NB4 (cell line): ENCODE measurements at regions not wholly inside any gene's neighbourhood (a gene's known extent, or its start where the extent isn't known, plus 50 kb on each side); places are given as distances from the start of the nearest gene placed in this dataset.

Experiments
- DNase-seq: peaks from one replicate; pipeline ENCODE4 v3.0.0; 2010; ENCODE audit warnings: low read depth
- H3K4me3 ChIP-seq: one replicate; pipeline ENCODE4 v1.5.1; 2011; ENCODE audit warnings: mild to moderate bottlenecking, low read depth, low read length, moderate library complexity
- MAX ChIP-seq: IDR thresholded peaks from 2 replicates; pipeline ENCODE4 v1.6.1; 2011; ENCODE audit warnings: low read depth, low read length
- MYC ChIP-seq: IDR thresholded peaks from 2 replicates; pipeline ENCODE4 v1.6.1; 2011; ENCODE audit warnings: low read depth, low read length
- POLR2A ChIP-seq: IDR thresholded peaks from 2 replicates; pipeline ENCODE4 v1.6.1; 2011; ENCODE audit warnings: mild to moderate bottlenecking; ENCODE audit not compliant: insufficient read length; ENCODE audit errors: extremely low read depth
- TF ChIP-seq, protein P1 (sequence below): IDR thresholded peaks from one replicate; pipeline ENCODE4 v1.5.1; 2012; ENCODE audit warnings: low read depth, low read length

GRCh38 chr2:196353717-196354116 is 182.3 kb upstream of the STK17B start:
- no peak for TF ChIP-seq MYC
- H3K4me3 ChIP-seq, result no peak overlapping the region

DNA sequence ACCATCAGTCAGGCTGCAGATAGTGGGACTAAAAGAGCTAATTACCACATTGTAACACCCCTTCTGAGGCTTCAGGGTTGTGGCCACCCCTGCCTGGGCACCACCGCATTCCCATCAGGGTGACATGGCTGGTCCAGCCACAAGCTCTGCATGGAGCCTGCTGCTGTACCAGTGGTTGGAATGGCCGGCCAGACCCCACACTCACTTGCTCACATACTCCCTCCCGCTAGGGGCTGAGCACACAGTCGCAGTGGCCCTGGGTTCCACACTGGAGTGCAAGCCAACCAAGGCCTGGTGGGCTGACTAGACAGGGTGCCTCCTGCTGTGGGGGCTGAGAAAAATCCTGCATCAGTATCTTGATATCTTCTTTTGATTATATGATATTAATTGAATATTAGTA is 182.8 kb upstream of the STK17B start:
- DNase-seq, result no peak
- no peak for TF ChIP-seq MAX
- TF ChIP-seq, protein P1, sequence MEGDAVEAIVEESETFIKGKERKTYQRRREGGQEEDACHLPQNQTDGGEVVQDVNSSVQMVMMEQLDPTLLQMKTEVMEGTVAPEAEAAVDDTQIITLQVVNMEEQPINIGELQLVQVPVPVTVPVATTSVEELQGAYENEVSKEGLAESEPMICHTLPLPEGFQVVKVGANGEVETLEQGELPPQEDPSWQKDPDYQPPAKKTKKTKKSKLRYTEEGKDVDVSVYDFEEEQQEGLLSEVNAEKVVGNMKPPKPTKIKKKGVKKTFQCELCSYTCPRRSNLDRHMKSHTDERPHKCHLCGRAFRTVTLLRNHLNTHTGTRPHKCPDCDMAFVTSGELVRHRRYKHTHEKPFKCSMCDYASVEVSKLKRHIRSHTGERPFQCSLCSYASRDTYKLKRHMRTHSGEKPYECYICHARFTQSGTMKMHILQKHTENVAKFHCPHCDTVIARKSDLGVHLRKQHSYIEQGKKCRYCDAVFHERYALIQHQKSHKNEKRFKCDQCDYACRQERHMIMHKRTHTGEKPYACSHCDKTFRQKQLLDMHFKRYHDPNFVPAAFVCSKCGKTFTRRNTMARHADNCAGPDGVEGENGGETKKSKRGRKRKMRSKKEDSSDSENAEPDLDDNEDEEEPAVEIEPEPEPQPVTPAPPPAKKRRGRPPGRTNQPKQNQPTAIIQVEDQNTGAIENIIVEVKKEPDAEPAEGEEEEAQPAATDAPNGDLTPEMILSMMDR, result no peak
- TF ChIP-seq MYC, result no peak
- H3K4me3 ChIP-seq, result no peak overlapping the region

More at GRCh38 chr2:196353717-196354116, 182.3 kb upstream of the STK17B start:
- DNase-seq, result no peak

DNA sequence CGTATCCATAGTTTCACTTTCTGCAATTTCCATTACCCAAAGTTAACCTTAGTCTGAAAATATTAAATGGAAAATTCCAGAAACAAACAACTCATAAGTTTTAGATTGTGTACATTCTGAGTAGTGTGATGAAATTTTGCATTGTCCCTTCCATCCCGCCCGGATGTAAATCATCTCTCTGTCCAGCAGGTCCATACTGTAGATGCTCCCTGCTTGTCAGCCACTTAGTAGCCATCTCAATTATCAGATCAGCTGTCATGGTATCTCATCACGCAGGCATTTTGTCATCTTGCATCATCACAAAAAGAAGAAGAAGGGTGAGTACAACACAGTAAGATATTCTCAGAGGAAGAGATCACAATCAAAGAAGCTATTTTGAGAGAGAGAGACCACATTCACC is 185.0 kb upstream of the STK17B start:
- H3K4me3 ChIP-seq, result no peak overlapping the region
- TF ChIP-seq MAX, result no peak
- TF ChIP-seq MYC, result no peak
- TF ChIP-seq, protein P1, result no peak
- TF ChIP-seq POLR2A, result no peak
- DNase-seq, result peak; percentile 21

DNA sequence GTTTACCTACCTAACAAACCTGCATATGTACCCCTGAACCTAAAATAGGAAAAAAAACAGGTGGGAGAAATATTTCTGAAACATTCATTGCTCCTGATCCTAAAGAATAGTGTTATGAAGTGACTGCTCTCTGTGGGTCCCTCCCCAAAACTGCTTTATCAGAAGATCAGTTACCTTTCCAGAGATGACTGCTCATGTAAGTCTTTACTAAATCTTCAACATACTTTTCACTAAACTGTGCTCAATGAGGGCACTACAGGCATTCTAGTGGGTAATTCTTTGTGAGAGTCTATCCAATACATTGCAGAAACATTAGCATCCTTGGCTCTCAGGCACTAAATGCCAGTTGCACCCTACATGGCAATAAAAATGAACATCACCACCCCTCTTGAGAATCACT is 189.3 kb upstream of the STK17B start:
- TF ChIP-seq, protein P1, result no peak
- TF ChIP-seq POLR2A (no peak), MAX (no peak), MYC (no peak)
- DNase-seq, result no peak

DNA sequence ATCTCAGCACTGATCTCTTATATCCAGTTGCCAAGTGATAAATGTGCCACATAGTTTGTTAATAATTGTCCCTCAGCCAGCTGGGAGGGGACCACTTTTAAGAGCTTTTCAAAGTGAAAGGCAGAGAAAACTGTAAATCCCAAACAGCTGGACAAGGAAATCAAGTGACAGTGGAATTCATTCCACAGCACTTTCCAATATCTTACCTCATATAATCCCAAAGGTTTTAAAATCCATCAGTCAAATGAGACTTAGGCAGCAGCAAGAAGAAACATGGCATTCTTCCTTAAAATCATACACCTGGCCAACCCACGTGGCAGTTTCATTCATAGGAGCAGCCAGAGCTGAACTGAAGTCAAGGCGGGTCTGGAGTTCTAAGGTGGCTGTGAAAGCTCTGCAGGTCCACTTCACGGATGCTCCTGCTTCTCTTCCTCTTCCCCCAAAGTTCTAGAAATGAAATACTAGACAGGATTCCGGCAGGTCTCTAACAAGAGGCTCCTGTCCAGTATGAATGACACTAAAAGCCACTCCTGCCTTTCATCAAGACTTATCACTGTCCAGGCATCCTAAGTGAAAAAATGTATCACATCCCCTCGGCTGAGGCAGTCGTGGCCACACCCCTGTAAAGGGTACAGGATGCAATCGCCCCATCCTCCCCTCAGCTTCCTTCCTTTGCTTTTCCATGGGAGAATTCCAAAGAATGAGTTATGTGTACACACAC is 190.4 kb upstream of the STK17B start:
- TF ChIP-seq, protein P1, result no peak
- TF ChIP-seq MAX (no peak), MYC (no peak), POLR2A (no peak)
- no peak overlapping the region for H3K4me3 ChIP-seq
- DNase-seq, result no peak

More for the DNA sequence above, 189.3 kb upstream of the STK17B start:
- H3K4me3 ChIP-seq, result no peak overlapping the region

GRCh38 chr2:196362973-196363549 is 191.7 kb upstream of the STK17B start:
- no peak for DNase-seq
- no peak overlapping the region for H3K4me3 ChIP-seq
- TF ChIP-seq MYC (no peak), POLR2A (no peak), MAX (no peak)
- TF ChIP-seq, protein P1, result no peak
